PC-3 (cell line): ENCODE measurements at regions not wholly inside any gene's neighbourhood (a gene's known extent, or its start where the extent isn't known, plus 50 kb on each side); places are given as distances from the start of the nearest gene placed in this dataset.

ENCODE experiments used
- ATAC-seq: fragments of 200-7000 bp; cut with Tn5 transposase; 2 replicates; pipeline ENCODE4 v1.9.1; 2020; ENCODE audit warnings: mild to moderate bottlenecking, moderate library complexity
- BruUV-seq: library from RNA; stranded (reverse); fragments of 400-500 nt; replicated peaks from 2 replicates; lab custom pipeline; 2021; lab: Mats Ljungman, UMichigan
- CTCF ChIA-PET: fragments of 300-600 bp; sonication (Branson Sonifier 250); formaldehyde crosslinking; loops from one replicate; lab custom pipeline; 2022; ENCODE audit warnings: antibody characterized with exemption; lab: Charles Lee
- POLR2A ChIA-PET: fragments of 300-600 bp; sonication (Branson Sonifier 250); formaldehyde crosslinking; loops from one replicate; lab custom pipeline; 2022; ENCODE audit warnings: antibody characterized with exemption; ENCODE audit not compliant: unreplicated experiment; lab: Charles Lee
- DNase-seq: peaks from one replicate; pipeline ENCODE4 v3.0.0-alpha.2; 2015
- H2AFZ ChIP-seq: fragments of 300-600 bp; sonication (generic); 2 replicates; pipeline ENCODE4 v1.6.0; 2016; ENCODE audit warnings: antibody characterized with exemption, low read length
- H3F3A ChIP-seq: fragments of 300-600 bp; sonication (generic); one replicate; pipeline ENCODE4 v1.6.0; 2017; ENCODE audit warnings: antibody characterized with exemption, low read length, control low read depth, mild to moderate bottlenecking; ENCODE audit not compliant: unreplicated experiment
- H3K27ac ChIP-seq: fragments of 300-600 bp; sonication (generic); 2 replicates; pipeline ENCODE4 v1.5.1; 2016; ENCODE audit warnings: mild to moderate bottlenecking, low read length
- H3K27me3 ChIP-seq: fragments of 300-600 bp; sonication (generic); 2 replicates; pipeline ENCODE4 v1.6.1; 2016; ENCODE audit warnings: low read length, mixed read lengths
- H3K36me3 ChIP-seq: fragments of 300-600 bp; sonication (generic); 2 replicates; pipeline ENCODE4 v1.6.1; 2016; ENCODE audit warnings: low read depth, mixed run types, low read length, mixed read lengths
- H3K4me1 ChIP-seq: fragments of 300-600 bp; sonication (generic); 2 replicates; pipeline ENCODE4 v1.5.1; 2016; ENCODE audit warnings: low read length; ENCODE audit not compliant: insufficient read depth
- H3K4me2 ChIP-seq: fragments of 300-600 bp; sonication (generic); 2 replicates; pipeline ENCODE4 v1.6.0; 2016; ENCODE audit warnings: low read length
- H3K4me3 ChIP-seq: fragments of 300-600 bp; sonication (generic); 2 replicates; pipeline ENCODE4 v1.5.1; 2016; ENCODE audit warnings: mild to moderate bottlenecking, low read length, mixed read lengths
- H3K79me2 ChIP-seq: fragments of 300-600 bp; sonication (generic); 2 replicates; pipeline ENCODE4 v1.6.1; 2017; ENCODE audit warnings: low read length, mixed read lengths
- H3K9ac ChIP-seq: fragments of 300-600 bp; sonication (generic); 2 replicates; pipeline ENCODE4 v1.6.0; 2016; ENCODE audit warnings: mild to moderate bottlenecking, low read length
- H3K9me2 ChIP-seq: fragments of 300-600 bp; sonication (generic); replicated peaks from 2 replicates; pipeline ENCODE4 v1.6.1; 2016; ENCODE audit warnings: mixed run types, low read length, mixed read lengths
- H3K9me3 ChIP-seq: fragments of 300-600 bp; sonication (generic); 2 replicates; pipeline ENCODE4 v1.6.1; 2016; ENCODE audit warnings: low read length, mixed read lengths
- H4K20me1 ChIP-seq: fragments of 300-600 bp; sonication (generic); 2 replicates; pipeline ENCODE4 v1.6.1; 2016; ENCODE audit warnings: low read length, mixed read lengths
- EZH2 ChIP-seq: fragments of 300-600 bp; sonication (generic); IDR thresholded peaks from one replicate; pipeline ENCODE4 v1.6.1; 2017; ENCODE audit warnings: antibody characterized with exemption, mild to moderate bottlenecking, low read length; ENCODE audit not compliant: unreplicated experiment
- EZH2phosphoT487 ChIP-seq: fragments of 300-600 bp; sonication (generic); IDR thresholded peaks from 2 replicates; pipeline ENCODE4 v1.6.1; 2018; ENCODE audit warnings: mild to moderate bottlenecking, antibody characterized with exemption, low read length, borderline replicate concordance
- intact Hi-C: fragments of 100-400 bp; cut with micrococcal nuclease; formaldehyde crosslinking; loops from 2 replicates; pipeline ENCODE4 v1.9.0; 2023
- TF ChIP-seq, protein P1 (sequence below): fragments of 300-600 bp; sonication (generic); conservative IDR thresholded peaks from 2 replicates; pipeline ENCODE4 v1.5.1; 2017; ENCODE audit warnings: antibody characterized with exemption, low read depth, mild to moderate bottlenecking, low read length

DNA sequence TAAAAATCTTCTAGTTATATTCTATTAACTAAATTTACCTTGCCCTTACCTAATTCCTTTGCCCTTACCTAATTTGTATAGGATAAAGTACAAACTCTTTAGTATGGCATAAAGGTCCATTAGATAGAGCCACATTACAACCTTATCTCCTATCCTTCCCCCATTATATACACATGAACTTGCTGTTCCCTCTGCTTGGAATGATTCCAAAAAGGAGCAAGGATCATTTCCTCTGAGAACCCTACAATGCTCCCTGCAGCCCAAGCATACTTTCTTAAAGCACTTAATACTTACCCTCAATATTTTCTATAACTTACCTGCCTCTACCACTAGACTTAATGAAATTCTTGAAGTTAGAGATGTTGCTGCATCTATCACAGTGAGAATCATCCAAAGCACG lies 118.9 kb upstream of the CCDC54 start:
- H3K27ac ChIP-seq = no peak overlapping the region
- H3K79me2 ChIP-seq = no peaks in the 10 kb centered on the region
- intact Hi-C loops = no loop called here
- H3K36me3 ChIP-seq = no peaks in the 10 kb centered on the region
- BruUV-seq = no TSS peak
- ATAC-seq = no peak
- no peak for DNase-seq
- no peak overlapping the region for H2AFZ ChIP-seq
- ChIA-PET CTCF (no interaction called here), POLR2A (no interaction called here)
- no peak overlapping the region for H3K4me3 ChIP-seq
- no peaks in the 10 kb centered on the region for H3K4me1 ChIP-seq
- no peaks in the 10 kb centered on the region for H4K20me1 ChIP-seq
- H3F3A ChIP-seq = no peaks in the 10 kb centered on the region
- no peak for TF ChIP-seq EZH2
- TF ChIP-seq, protein P1, sequence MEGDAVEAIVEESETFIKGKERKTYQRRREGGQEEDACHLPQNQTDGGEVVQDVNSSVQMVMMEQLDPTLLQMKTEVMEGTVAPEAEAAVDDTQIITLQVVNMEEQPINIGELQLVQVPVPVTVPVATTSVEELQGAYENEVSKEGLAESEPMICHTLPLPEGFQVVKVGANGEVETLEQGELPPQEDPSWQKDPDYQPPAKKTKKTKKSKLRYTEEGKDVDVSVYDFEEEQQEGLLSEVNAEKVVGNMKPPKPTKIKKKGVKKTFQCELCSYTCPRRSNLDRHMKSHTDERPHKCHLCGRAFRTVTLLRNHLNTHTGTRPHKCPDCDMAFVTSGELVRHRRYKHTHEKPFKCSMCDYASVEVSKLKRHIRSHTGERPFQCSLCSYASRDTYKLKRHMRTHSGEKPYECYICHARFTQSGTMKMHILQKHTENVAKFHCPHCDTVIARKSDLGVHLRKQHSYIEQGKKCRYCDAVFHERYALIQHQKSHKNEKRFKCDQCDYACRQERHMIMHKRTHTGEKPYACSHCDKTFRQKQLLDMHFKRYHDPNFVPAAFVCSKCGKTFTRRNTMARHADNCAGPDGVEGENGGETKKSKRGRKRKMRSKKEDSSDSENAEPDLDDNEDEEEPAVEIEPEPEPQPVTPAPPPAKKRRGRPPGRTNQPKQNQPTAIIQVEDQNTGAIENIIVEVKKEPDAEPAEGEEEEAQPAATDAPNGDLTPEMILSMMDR = no peak
- TF ChIP-seq EZH2phosphoT487 = no peak
- H3K9me3 ChIP-seq = no peaks in the 10 kb centered on the region
- no peaks in the 10 kb centered on the region for H3K9me2 ChIP-seq
- no peaks in the 10 kb centered on the region for H3K27me3 ChIP-seq
- no peak overlapping the region for H3K4me2 ChIP-seq
- H3K9ac ChIP-seq = no peak overlapping the region

DNA sequence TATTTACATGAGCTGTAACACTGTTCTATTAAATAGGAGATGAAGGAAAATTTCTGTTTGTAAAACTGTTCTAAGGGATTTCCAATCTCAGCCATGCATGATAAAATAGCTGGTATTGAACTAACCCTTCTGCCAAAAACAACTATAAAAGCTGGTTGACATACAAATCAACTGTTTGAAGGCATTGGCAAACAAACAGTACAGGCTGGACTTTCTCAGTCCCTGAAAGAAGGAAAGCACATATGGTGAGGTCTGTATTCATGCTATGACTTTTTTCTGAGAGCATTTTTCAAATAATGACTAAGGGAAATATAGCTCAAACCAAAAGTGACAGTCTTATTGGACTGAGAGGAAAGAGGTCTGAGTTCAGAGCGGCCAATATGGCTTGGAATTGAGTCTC lies 117.0 kb upstream of the CCDC54 start:
- no peak overlapping the region for H3K4me3 ChIP-seq
- no TSS peak for BruUV-seq
- no peak for TF ChIP-seq EZH2
- ATAC-seq (no peak), DNase-seq (no peak)
- ChIA-PET CTCF (interaction anchor here (0.6 kb wide), 1 partner anchor 161 kb away, joined by 3 read pairs; no protein-coding TSS in a partner anchor), POLR2A (no interaction called here)
- no peaks in the 10 kb centered on the region for H3K4me1 ChIP-seq
- no peaks in the 10 kb centered on the region for H3K79me2 ChIP-seq
- no peaks in the 10 kb centered on the region for H3K9me2 ChIP-seq
- no peaks in the 10 kb centered on the region for H3K9me3 ChIP-seq
- H3K9ac ChIP-seq = no peak overlapping the region
- no peaks in the 10 kb centered on the region for H4K20me1 ChIP-seq
- no peak overlapping the region for H2AFZ ChIP-seq
- H3K27me3 ChIP-seq = no peaks in the 10 kb centered on the region
- no peaks in the 10 kb centered on the region for H3K36me3 ChIP-seq
- no peaks in the 10 kb centered on the region for H3F3A ChIP-seq
- intact Hi-C loops = no loop called here
- no peak overlapping the region for H3K4me2 ChIP-seq
- no peak overlapping the region for H3K27ac ChIP-seq

DNA sequence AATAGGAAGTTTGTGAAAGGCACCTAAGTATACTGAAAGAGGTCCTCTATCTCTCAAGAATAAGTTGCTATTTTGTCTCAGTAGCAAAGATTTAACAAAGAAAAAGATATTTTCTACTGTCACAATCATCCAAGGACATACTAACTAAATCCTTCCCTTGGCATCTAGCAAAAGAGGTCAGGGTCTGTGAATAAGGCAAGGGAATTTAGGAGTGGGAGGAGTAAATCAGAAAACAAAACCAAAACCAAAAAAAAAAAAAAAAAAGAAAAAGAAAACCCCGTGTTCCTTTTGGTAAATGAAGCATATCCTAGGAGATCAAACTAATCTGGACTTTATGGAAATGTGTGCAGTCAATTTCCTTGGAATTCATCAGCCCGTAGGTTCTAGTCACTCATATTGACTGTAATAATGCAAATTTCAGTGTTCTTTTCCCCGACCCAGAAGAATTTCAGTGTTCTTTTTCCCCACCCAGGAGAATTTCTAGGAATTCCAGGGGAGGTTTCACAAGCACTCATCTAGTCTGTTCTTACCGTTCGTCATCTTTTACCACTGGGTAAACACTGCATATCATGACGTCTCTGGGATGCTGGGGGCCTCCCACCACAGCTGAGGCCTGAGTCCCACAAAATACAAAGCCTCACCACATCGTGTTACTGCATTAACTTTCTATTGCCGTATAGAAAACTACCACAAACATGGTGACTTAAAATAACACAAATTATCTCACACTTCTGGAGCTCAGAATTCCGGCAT lies 113.8 kb upstream of the CCDC54 start:
- ChIA-PET POLR2A (no interaction called here), CTCF (no interaction called here)
- ATAC-seq (no peak), DNase-seq (no peak)
- H3K9me2 ChIP-seq = no peaks in the 10 kb centered on the region
- no peaks in the 10 kb centered on the region for H3K27me3 ChIP-seq
- BruUV-seq = no TSS peak
- H3K4me2 ChIP-seq = no peak overlapping the region
- no peak overlapping the region for H3K4me3 ChIP-seq
- H3K27ac ChIP-seq = no peak overlapping the region
- H2AFZ ChIP-seq = no peak overlapping the region
- intact Hi-C loops = no loop called here
- H3K36me3 ChIP-seq = no peaks in the 10 kb centered on the region
- H3K9ac ChIP-seq = no peak overlapping the region
- TF ChIP-seq EZH2 = no peak
- no peaks in the 10 kb centered on the region for H3K4me1 ChIP-seq
- no peaks in the 10 kb centered on the region for H3K9me3 ChIP-seq
- no peaks in the 10 kb centered on the region for H3F3A ChIP-seq
- no peaks in the 10 kb centered on the region for H3K79me2 ChIP-seq
- H4K20me1 ChIP-seq = no peaks in the 10 kb centered on the region
